ENCODE measurements at regions not wholly inside any gene's neighbourhood (a gene's known extent, or its start where the extent isn't known, plus 50 kb on each side); places are given as distances from the start of the nearest gene placed in this dataset.

DNA sequence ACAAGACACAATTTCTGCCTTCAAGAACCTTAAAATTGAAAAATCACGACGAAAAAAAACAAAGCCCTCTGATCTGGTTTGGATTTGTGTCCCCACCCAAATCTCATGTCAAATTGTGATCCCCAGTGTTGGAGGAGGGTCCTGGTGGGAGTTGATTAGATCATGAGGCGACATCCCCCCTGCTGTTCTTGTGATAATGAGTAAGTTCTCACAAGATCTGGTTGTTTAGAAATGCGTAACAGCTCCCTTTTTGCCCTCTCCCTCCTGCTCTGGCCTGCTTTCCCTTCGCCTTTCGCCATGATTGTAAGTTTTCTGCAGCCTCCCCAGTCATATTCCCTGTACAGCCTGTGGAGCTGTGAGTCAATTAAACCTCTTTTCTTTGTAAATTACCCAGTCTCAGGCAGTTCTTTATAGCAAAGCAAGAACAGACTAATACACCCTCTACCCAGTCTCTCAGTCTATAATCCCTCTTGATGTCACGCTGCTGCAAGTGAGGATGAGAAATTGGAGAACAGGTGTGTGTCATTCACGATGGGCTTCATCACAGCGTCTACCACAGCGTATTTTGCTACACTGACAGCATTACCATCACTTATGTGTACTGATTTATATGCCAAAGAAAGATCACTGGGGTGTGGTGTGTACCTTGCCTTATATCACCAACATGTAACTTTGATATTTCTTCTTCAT is 330.7 kb downstream of the MTX2 start:
- Histone ChIP-seq H3K27me3 (ENCODE audit: control insufficient read depth, insufficient read depth, low read length) (no peaks in the 10 kb centered on the region), H3K27ac (ENCODE audit: low read depth, low read length) (no peak overlapping the region), H3K36me3 (ENCODE audit: control insufficient read depth, insufficient read depth, low read length) (no peaks in the 10 kb centered on the region), H3K4me1 (ENCODE audit: control insufficient read depth, insufficient read depth, low read length) (no peaks in the 10 kb centered on the region), H3K4me3 (ENCODE audit: low read depth, low read length) (no peak overlapping the region), H3K9me3 (ENCODE audit: control insufficient read depth, insufficient read depth, low read length) (no peaks in the 10 kb centered on the region)
- 93% methylated on average over 2 of the region's 10 CpGs for WGBS (ENCODE audit: insufficient coverage)
- DNase-seq (ENCODE audit: low read depth in 4 of 6, low spot score in 6 of 6) = no peak

DNA sequence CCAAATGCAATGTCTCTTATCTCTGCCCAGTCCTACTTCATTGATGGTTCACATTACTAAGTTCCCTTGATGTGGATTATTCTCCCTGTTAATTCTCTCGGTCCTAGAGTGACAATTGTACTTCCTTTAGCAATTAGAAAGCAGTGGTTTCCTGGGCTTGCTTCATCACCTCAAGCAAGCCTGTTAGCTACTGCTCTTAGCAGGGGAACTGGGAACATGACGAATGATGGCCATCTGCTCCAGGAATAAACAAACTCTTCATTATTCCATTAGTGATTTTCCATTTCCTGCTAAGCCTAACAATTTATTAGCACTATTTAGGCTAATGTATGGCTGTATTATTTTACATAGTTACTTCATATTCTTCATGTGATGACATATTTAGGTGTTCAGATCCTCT is 331.8 kb downstream of the MTX2 start:
- Histone ChIP-seq H3K9me3 (ENCODE audit: control insufficient read depth, insufficient read depth, low read length) (no peaks in the 10 kb centered on the region), H3K36me3 (ENCODE audit: control insufficient read depth, insufficient read depth, low read length) (no peaks in the 10 kb centered on the region), H3K4me1 (ENCODE audit: control insufficient read depth, insufficient read depth, low read length) (no peaks in the 10 kb centered on the region), H3K27ac (ENCODE audit: low read depth, low read length) (no peak overlapping the region), H3K4me3 (ENCODE audit: low read depth, low read length) (no peak overlapping the region), H3K27me3 (ENCODE audit: control insufficient read depth, insufficient read depth, low read length) (no peaks in the 10 kb centered on the region)
- WGBS (ENCODE audit: insufficient coverage) = 67% methylated on average over 1 of the region's 2 CpGs
- DNase-seq (ENCODE audit: low read depth in 4 of 6, low spot score in 6 of 6) = no peak

DNA sequence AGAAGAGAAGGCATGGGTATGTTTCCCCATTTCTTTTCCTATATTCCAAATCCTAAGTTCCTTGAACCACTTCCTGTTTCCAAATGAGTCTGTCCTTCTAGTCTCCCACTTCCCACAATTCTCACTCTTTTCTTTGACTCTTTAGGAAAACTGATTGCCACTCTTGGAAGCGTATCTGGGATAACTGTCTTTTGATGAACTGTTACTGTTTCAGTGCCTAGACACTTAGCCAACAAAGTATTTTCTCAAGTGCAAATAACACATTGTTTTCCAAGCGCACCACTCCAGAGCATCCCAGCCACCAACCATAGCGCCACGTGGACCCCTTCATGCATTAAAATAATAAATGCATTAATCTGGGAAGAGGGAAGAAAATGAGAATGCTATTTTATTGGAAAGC is 342.8 kb downstream of the MTX2 start:
- no CpG with 5 or more reads among the region's 4 CpGs for WGBS (ENCODE audit: insufficient coverage)
- Histone ChIP-seq H3K27me3 (ENCODE audit: control insufficient read depth, insufficient read depth, low read length) (no peaks in the 10 kb centered on the region), H3K9me3 (ENCODE audit: control insufficient read depth, insufficient read depth, low read length) (no peaks in the 10 kb centered on the region), H3K4me1 (ENCODE audit: control insufficient read depth, insufficient read depth, low read length) (no peaks in the 10 kb centered on the region), H3K27ac (ENCODE audit: low read depth, low read length) (no peak overlapping the region), H3K4me3 (ENCODE audit: low read depth, low read length) (no peak overlapping the region), H3K36me3 (ENCODE audit: control insufficient read depth, insufficient read depth, low read length) (no peaks in the 10 kb centered on the region)
- no peak for DNase-seq (ENCODE audit: low read depth in 4 of 6, low spot score in 6 of 6)

DNA sequence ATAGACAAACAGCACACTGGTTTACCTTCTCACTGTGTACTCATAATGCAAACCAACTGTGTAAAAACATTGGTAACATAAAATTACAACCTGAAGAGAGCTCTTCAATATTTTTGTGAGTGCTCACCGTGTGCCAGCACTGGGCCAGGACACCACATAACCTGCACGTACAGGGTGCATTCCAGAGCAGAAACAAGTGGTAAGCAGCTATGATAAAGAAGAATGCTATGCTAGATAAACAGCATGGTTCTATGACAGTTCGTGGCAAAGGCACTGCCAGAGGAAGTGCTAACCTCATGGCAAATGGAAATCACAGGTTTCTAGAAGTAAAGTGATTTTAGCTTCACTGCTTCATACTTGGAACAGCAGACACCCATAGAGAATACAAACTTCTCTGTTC is 343.5 kb downstream of the MTX2 start:
- H3K27ac ChIP-seq (ENCODE audit: low read depth, low read length) = no peak overlapping the region
- no peaks in the 10 kb centered on the region for H3K36me3 ChIP-seq (ENCODE audit: control insufficient read depth, insufficient read depth, low read length)
- H3K4me3 ChIP-seq (ENCODE audit: low read depth, low read length) = no peak overlapping the region
- no peaks in the 10 kb centered on the region for H3K4me1 ChIP-seq (ENCODE audit: control insufficient read depth, insufficient read depth, low read length)
- no peaks in the 10 kb centered on the region for H3K27me3 ChIP-seq (ENCODE audit: control insufficient read depth, insufficient read depth, low read length)
- peak in 1 of 6 donors; percentile 13 for DNase-seq (ENCODE audit: low read depth in 4 of 6, low spot score in 6 of 6)
- H3K9me3 ChIP-seq (ENCODE audit: control insufficient read depth, insufficient read depth, low read length) = no peaks in the 10 kb centered on the region
- 71% methylated on average over 3 of the region's 3 CpGs for WGBS (ENCODE audit: insufficient coverage)

DNA sequence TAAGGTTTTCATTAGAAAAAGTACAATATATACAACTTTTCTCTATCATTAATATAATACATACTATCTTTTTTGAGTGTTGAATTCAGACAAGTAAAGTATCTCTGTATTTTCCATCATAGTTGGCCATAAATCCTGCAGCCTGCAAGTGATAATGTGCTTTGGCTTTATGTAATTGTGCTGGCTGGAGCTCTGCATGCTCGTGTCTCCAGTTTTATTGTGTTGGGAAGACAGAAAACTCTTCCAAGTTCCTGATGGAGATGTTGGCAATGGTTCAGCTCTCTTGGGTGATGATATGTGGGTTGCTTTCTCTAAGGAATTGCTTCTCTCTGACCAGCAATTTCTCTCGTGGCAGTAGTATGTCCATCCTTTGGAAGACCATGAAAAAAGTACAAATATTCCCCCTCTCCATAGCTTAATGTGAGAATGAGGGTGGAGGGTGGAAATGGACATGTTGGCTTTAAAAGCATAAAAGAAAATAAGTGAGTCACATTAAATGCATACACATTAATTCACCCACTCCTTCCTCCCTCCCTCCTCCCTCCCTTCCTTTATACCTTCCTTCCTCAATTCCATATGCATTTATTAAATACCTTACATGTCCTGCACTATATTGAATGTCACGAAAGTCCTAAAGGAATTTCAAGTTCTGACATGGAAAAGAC is 344.2 kb downstream of the MTX2 start:
- Histone ChIP-seq H3K4me1 (ENCODE audit: control insufficient read depth, insufficient read depth, low read length) (no peaks in the 10 kb centered on the region), H3K27me3 (ENCODE audit: control insufficient read depth, insufficient read depth, low read length) (no peaks in the 10 kb centered on the region), H3K4me3 (ENCODE audit: low read depth, low read length) (no peak overlapping the region), H3K27ac (ENCODE audit: low read depth, low read length) (no peak overlapping the region), H3K36me3 (ENCODE audit: control insufficient read depth, insufficient read depth, low read length) (no peaks in the 10 kb centered on the region), H3K9me3 (ENCODE audit: control insufficient read depth, insufficient read depth, low read length) (no peaks in the 10 kb centered on the region)
- no CpG with 5 or more reads among the region's 3 CpGs for WGBS (ENCODE audit: insufficient coverage)
- DNase-seq (ENCODE audit: low read depth in 4 of 6, low spot score in 6 of 6) = peak in 2 of 6 donors; percentile 46 to 80

DNA sequence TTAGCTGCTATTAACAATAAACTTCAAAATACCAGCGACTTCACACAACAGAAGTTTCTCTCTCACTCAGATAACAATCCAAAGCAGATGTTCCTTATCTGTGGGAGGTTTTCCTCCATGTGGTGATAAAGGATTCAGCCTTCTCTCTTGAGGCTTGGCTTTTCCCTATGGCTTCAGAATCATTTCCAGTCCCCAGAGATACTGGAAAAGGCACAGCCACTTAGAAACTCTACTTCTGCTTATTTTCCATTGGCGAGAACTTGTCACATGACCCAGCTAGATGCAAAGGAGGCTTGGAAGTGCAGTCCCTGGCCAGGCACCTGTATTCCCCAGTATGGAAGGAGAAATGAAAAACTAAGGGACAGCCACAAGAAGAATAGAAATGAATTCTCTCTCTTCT is 344.8 kb downstream of the MTX2 start:
- WGBS (ENCODE audit: insufficient coverage) = no CpG with 5 or more reads among the region's 2 CpGs
- DNase-seq (ENCODE audit: low read depth in 4 of 6, low spot score in 6 of 6) = peak in 1 of 6 donors; percentile 43
- H3K9me3 ChIP-seq (ENCODE audit: control insufficient read depth, insufficient read depth, low read length) = no peaks in the 10 kb centered on the region
- peak overlapping the region; percentile 10 for H3K27ac ChIP-seq (ENCODE audit: low read depth, low read length)
- no peaks in the 10 kb centered on the region for H3K36me3 ChIP-seq (ENCODE audit: control insufficient read depth, insufficient read depth, low read length)
- no peak overlapping the region for H3K4me3 ChIP-seq (ENCODE audit: low read depth, low read length)
- H3K4me1 ChIP-seq (ENCODE audit: control insufficient read depth, insufficient read depth, low read length) = no peaks in the 10 kb centered on the region
- no peaks in the 10 kb centered on the region for H3K27me3 ChIP-seq (ENCODE audit: control insufficient read depth, insufficient read depth, low read length)

DNA sequence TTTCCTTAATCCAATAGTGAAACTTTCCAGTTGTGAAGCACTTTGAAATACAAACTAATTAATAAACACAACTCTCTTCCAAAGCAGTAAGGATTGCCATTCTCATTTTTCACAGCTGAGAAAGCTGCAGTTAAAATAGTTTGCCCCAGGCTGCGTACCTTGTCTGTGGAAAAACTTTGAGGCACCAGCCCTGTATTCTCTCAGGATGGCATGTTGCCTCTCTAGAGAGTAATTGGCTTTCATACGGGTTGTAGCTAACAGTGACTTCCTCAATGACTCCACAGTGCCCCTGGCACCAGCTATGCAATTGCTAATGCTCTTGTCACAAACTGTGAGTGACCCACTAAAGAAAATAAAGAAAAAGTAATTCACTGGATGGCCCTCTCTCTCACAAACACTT is 345.7 kb downstream of the MTX2 start:
- DNase-seq (ENCODE audit: low read depth in 4 of 6, low spot score in 6 of 6) = peak in 2 of 6 donors; percentile 50 to 51
- H3K4me1 ChIP-seq (ENCODE audit: control insufficient read depth, insufficient read depth, low read length) = no peaks in the 10 kb centered on the region
- no peak overlapping the region for H3K4me3 ChIP-seq (ENCODE audit: low read depth, low read length)
- H3K27ac ChIP-seq (ENCODE audit: low read depth, low read length) = peak overlapping the region; percentile 10
- no peaks in the 10 kb centered on the region for H3K36me3 ChIP-seq (ENCODE audit: control insufficient read depth, insufficient read depth, low read length)
- WGBS (ENCODE audit: insufficient coverage) = 29% methylated on average over 2 of the region's 2 CpGs
- no peaks in the 10 kb centered on the region for H3K9me3 ChIP-seq (ENCODE audit: control insufficient read depth, insufficient read depth, low read length)
- no peaks in the 10 kb centered on the region for H3K27me3 ChIP-seq (ENCODE audit: control insufficient read depth, insufficient read depth, low read length)

DNA sequence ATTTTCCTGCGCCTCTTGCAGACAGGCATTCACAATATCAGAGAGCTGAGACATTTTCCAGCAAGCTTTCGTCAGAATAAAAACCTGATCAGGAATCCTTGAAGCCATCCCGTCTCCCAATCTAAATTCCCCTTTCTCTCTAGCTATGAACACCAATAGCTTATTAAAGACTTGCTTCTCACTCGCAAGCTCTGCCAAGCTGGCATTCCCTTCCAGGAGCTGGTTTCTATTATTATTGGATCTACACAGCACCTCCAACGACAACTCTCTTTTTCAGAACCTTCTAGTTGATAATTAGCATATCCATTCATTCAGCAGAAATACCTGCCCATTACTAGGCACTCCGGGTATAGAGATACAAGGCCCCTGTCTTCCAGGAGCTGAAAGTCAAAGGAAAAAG is 350.3 kb downstream of the MTX2 start:
- H3K27ac ChIP-seq (ENCODE audit: low read depth, low read length) = no peak overlapping the region
- WGBS (ENCODE audit: insufficient coverage) = 77% methylated on average over 6 of the region's 6 CpGs
- H3K4me1 ChIP-seq (ENCODE audit: control insufficient read depth, insufficient read depth, low read length) = no peaks in the 10 kb centered on the region
- no peak for DNase-seq (ENCODE audit: low read depth in 4 of 6, low spot score in 6 of 6)
- H3K36me3 ChIP-seq (ENCODE audit: control insufficient read depth, insufficient read depth, low read length) = no peaks in the 10 kb centered on the region
- H3K27me3 ChIP-seq (ENCODE audit: control insufficient read depth, insufficient read depth, low read length) = no peaks in the 10 kb centered on the region
- H3K4me3 ChIP-seq (ENCODE audit: low read depth, low read length) = no peak overlapping the region
- no peaks in the 10 kb centered on the region for H3K9me3 ChIP-seq (ENCODE audit: control insufficient read depth, insufficient read depth, low read length)

DNA sequence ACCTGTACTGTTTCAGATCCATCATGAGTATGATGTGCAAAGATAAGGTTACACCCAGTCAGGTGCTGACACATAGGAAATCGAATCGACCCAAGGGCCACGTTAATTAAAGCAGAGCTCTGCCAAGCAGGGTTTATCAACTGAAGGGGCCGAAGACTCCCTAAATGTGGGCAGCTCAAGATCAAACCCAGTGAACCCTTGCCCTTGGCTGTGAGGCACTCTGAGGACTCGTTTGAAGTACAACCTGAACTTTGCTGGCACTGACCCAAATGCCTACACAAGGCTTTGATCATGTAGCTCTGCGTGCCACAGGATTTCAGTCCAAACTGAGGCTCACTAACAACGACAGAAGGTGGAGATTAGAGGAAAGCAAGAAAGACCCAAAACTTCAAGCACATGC is 352.1 kb downstream of the MTX2 start:
- no peak overlapping the region for H3K4me3 ChIP-seq (ENCODE audit: low read depth, low read length)
- H3K36me3 ChIP-seq (ENCODE audit: control insufficient read depth, insufficient read depth, low read length) = no peaks in the 10 kb centered on the region
- H3K4me1 ChIP-seq (ENCODE audit: control insufficient read depth, insufficient read depth, low read length) = no peaks in the 10 kb centered on the region
- no peak overlapping the region for H3K27ac ChIP-seq (ENCODE audit: low read depth, low read length)
- no peaks in the 10 kb centered on the region for H3K27me3 ChIP-seq (ENCODE audit: control insufficient read depth, insufficient read depth, low read length)
- DNase-seq (ENCODE audit: low read depth in 4 of 6, low spot score in 6 of 6) = no peak
- no peaks in the 10 kb centered on the region for H3K9me3 ChIP-seq (ENCODE audit: control insufficient read depth, insufficient read depth, low read length)
- 94% methylated on average over 7 of the region's 7 CpGs for WGBS (ENCODE audit: insufficient coverage)

DNA sequence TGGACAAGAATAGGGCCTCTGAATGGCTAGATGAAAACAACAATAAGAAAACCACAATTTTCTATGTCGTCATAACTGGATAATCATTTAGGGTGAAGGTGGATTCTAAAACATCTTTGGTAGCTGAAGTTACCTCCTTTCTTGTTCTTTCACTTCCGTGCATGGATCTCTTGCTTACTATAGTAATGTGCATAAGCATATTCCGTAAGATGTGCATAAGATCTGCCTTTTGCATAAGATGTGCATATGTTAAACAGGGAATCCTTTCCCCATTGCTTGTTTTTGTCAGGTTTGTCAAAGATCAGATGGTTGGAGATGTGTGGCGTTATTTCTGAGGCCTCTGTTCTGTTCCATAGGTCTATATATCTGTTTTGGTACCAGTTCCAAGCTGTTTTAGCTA is 353.6 kb downstream of the MTX2 start:
- H3K27me3 ChIP-seq (ENCODE audit: control insufficient read depth, insufficient read depth, low read length) = no peaks in the 10 kb centered on the region
- no peak overlapping the region for H3K4me3 ChIP-seq (ENCODE audit: low read depth, low read length)
- 89% methylated on average over 3 of the region's 4 CpGs for WGBS (ENCODE audit: insufficient coverage)
- H3K36me3 ChIP-seq (ENCODE audit: control insufficient read depth, insufficient read depth, low read length) = no peaks in the 10 kb centered on the region
- H3K27ac ChIP-seq (ENCODE audit: low read depth, low read length) = no peak overlapping the region
- H3K9me3 ChIP-seq (ENCODE audit: control insufficient read depth, insufficient read depth, low read length) = no peaks in the 10 kb centered on the region
- no peak for DNase-seq (ENCODE audit: low read depth in 4 of 6, low spot score in 6 of 6)
- no peaks in the 10 kb centered on the region for H3K4me1 ChIP-seq (ENCODE audit: control insufficient read depth, insufficient read depth, low read length)
